ENCODE measurements at regions not wholly inside any gene's neighbourhood (a gene's known extent, or its start where the extent isn't known, plus 50 kb on each side); places are given as distances from the start of the nearest gene placed in this dataset.

GRCh38 chr12:91825999-91826398 lies 319.6 kb downstream of the BTG1 start:
- TF ChIP-seq CTCF (IDR thresholded peaks at IDR 0.05; ENCODE audit: low read depth, low read length) (no peak), POLR2A (IDR thresholded peaks at IDR 0.05; ENCODE audit: extremely low read depth, insufficient read length) (no peak), MYC (IDR thresholded peaks at IDR 0.05; ENCODE audit: low read depth, low read length) (no peak)
